PFSK-1 (cell line): ENCODE measurements at regions not wholly inside any gene's neighbourhood (a gene's known extent, or its start where the extent isn't known, plus 50 kb on each side); places are given as distances from the start of the nearest gene placed in this dataset.

ENCODE experiments used
- FOXP2 ChIP-seq: optimal IDR thresholded peaks from 2 replicates; pipeline ENCODE3; 2011; ENCODE audit warnings: borderline replicate concordance, control low read depth, inconsistent platforms; ENCODE audit not compliant: insufficient read depth; ENCODE audit errors: extremely low read length, extremely low read depth
- POLR2AphosphoS5 ChIP-seq: IDR thresholded peaks from 2 replicates; pipeline ENCODE4 v1.6.1; 2012; ENCODE audit warnings: low read depth, mild to moderate bottlenecking, control low read depth, low read length, moderate library complexity
- REST ChIP-seq, 2 experiments: IDR thresholded peaks; 2 replicates each; pipeline versions ENCODE4 v1.6.1 to v1.8.0; 2011 to 2012; ENCODE audit warnings: low read depth in 2 of 2, low read length in 2 of 2, control low read depth in 1 of 2, inconsistent platforms in 1 of 2, mild to moderate bottlenecking in 1 of 2, moderate library complexity in 1 of 2; ENCODE audit not compliant: insufficient read depth in 1 of 2
- SIN3A ChIP-seq: IDR thresholded peaks from 2 replicates; pipeline ENCODE4 v1.6.1; 2012; ENCODE audit warnings: mild to moderate bottlenecking, low read length, moderate library complexity, borderline replicate concordance; ENCODE audit not compliant: insufficient read depth
- TAF1 ChIP-seq: IDR thresholded peaks from 2 replicates; pipeline ENCODE4 v1.6.1; 2012; ENCODE audit warnings: low read length, control low read depth, borderline replicate concordance; ENCODE audit not compliant: insufficient read depth

GRCh38 chr1:218525031-218525430, 179.9 kb downstream of the TGFB2 start:
- TF ChIP-seq SIN3A (no peak), FOXP2 (no peak), TAF1 (no peak), REST (IDR thresholded peaks at IDR 0.05; ENCODE audit: insufficient read depth in 1 of 2, low read depth in 2 of 2, low read length in 2 of 2) (no peak), POLR2AphosphoS5 (no peak)

GRCh38 chr1:218525451-218526197, 180.5 kb downstream of the TGFB2 start:
- no peak for TF ChIP-seq SIN3A
- TF ChIP-seq POLR2AphosphoS5 = no peak
- no peak for TF ChIP-seq FOXP2
- TF ChIP-seq REST (IDR thresholded peaks at IDR 0.05; ENCODE audit: insufficient read depth in 1 of 2, low read depth in 2 of 2, low read length in 2 of 2) = no peak
- TF ChIP-seq TAF1 = no peak

- TF ChIP-seq SIN3A (no peak), POLR2AphosphoS5 (no peak), FOXP2 (no peak), TAF1 (no peak), REST (IDR thresholded peaks at IDR 0.05; ENCODE audit: insufficient read depth in 1 of 2, low read depth in 2 of 2, low read length in 2 of 2) (no peak)
Measured at GRCh38 chr1:218526198-218526580, 181.1 kb downstream of the TGFB2 start.

GRCh38 chr1:218527737-218528136, 182.6 kb downstream of the TGFB2 start:
- TF ChIP-seq FOXP2 (no peak), SIN3A (no peak), TAF1 (no peak), POLR2AphosphoS5 (no peak), REST (IDR thresholded peaks at IDR 0.05; ENCODE audit: insufficient read depth in 1 of 2, low read depth in 2 of 2, low read length in 2 of 2) (no peak)
